ENCODE measurements at regions not wholly inside any gene's neighbourhood (a gene's known extent, or its start where the extent isn't known, plus 50 kb on each side); places are given as distances from the start of the nearest gene placed in this dataset.

GRCh38 chr6:26205625-26206574 is 118.7 kb downstream of the HFE start:
- no peak for DNase-seq (ENCODE audit: extremely low read depth in 1 of 11, low read depth in 9 of 11, low spot score in 4 of 11)

- DNase-seq (ENCODE audit: extremely low read depth in 1 of 11, low read depth in 9 of 11, low spot score in 4 of 11): no peak
These were observed 119.9 kb downstream of the HFE start for GRCh38 chr6:26206868-26207801.

- DNase-seq (ENCODE audit: extremely low read depth in 1 of 11, low read depth in 9 of 11, low spot score in 4 of 11): no peak
These were observed 124.7 kb downstream of the HFE start for GRCh38 chr6:26211963-26212362.

GRCh38 chr6:26213334-26214075 is 126.3 kb downstream of the HFE start:
- DNase-seq (ENCODE audit: extremely low read depth in 1 of 11, low read depth in 9 of 11, low spot score in 4 of 11): no peak

GRCh38 chr6:26214803-26215584 is 127.8 kb downstream of the HFE start:
- no peak for DNase-seq (ENCODE audit: extremely low read depth in 1 of 11, low read depth in 9 of 11, low spot score in 4 of 11)

- DNase-seq (ENCODE audit: extremely low read depth in 1 of 11, low read depth in 9 of 11, low spot score in 4 of 11): no peak
These were observed 128.5 kb downstream of the HFE start for GRCh38 chr6:26215585-26216358.

GRCh38 chr6:26216359-26216885 is 129.2 kb downstream of the HFE start:
- DNase-seq (ENCODE audit: extremely low read depth in 1 of 11, low read depth in 9 of 11, low spot score in 4 of 11): peak in 10 of 11 donors; percentile 93 to 99 (median 98)

GRCh38 chr6:26216886-26217713 is 129.9 kb downstream of the HFE start:
- peak in 1 of 11 donors; percentile 79 for DNase-seq (ENCODE audit: extremely low read depth in 1 of 11, low read depth in 9 of 11, low spot score in 4 of 11)

GRCh38 chr6:26217714-26218075 is 130.5 kb downstream of the HFE start:
- DNase-seq (ENCODE audit: extremely low read depth in 1 of 11, low read depth in 9 of 11, low spot score in 4 of 11): no peak

- DNase-seq (ENCODE audit: extremely low read depth in 1 of 11, low read depth in 9 of 11, low spot score in 4 of 11): no peak
These were observed 131.6 kb downstream of the HFE start for GRCh38 chr6:26218824-26219223.

GRCh38 chr6:26220145-26220970 is 133.1 kb downstream of the HFE start:
- no peak for DNase-seq (ENCODE audit: extremely low read depth in 1 of 11, low read depth in 9 of 11, low spot score in 4 of 11)

- DNase-seq (ENCODE audit: extremely low read depth in 1 of 11, low read depth in 9 of 11, low spot score in 4 of 11): no peak
These were observed 134.0 kb downstream of the HFE start for GRCh38 chr6:26221186-26221585.

- no peak for DNase-seq (ENCODE audit: extremely low read depth in 1 of 11, low read depth in 9 of 11, low spot score in 4 of 11)
These were observed 135.3 kb downstream of the HFE start for GRCh38 chr6:26222571-26222970.

- DNase-seq (ENCODE audit: extremely low read depth in 1 of 11, low read depth in 9 of 11, low spot score in 4 of 11): peak in 1 of 11 donors; percentile 62
These were observed 136.0 kb downstream of the HFE start for GRCh38 chr6:26223228-26223627.

- peak in 9 of 11 donors; percentile 68 to 94 (median 84) for DNase-seq (ENCODE audit: extremely low read depth in 1 of 11, low read depth in 9 of 11, low spot score in 4 of 11)
These were observed 136.7 kb downstream of the HFE start for GRCh38 chr6:26223650-26224546.
